ENCODE measurements at regions not wholly inside any gene's neighbourhood (a gene's known extent, or its start where the extent isn't known, plus 50 kb on each side); places are given as distances from the start of the nearest gene placed in this dataset.

DNA sequence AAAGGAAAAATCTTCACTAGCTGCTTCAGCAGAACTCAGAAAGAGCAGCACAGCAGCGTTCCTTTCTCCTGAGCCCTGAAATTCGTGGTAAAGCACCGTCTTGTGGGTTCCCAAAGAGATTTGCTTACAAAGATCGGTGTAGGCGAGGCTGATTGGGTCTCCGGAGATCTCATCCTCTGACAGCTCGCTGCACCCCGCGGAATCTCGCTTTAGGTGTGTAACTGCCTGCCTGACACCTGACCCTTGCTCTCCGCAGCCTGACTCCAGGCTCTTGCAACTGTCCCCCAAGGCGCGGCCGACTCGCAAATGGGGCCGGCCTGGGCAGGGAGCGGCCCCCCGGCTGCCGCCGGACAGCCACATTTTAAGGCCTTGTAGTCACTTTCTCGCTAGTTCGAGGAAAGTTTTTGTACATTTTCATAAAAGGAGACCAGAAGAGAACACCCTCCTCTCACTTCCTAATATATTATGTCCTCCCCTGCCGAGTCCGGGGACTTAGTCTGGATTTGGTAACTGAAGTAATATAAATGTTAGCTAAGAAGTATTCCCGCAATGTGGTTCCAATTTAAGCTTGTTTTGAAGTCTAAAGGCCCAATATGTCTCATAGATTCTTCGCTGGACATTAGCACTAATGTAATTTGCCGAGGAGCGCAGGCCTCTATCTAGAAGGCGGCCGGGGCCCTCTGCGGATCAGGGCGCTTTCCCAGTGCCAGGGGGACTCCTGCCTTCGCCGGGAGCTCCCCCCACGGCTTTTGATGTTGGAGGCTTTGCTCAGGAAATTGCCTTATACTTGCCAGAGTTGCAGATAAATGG lies 177.3 kb upstream of the CDKN3 start:
- Histone ChIP-seq H2BK5ac (ENCODE audit: low read length) (peak overlapping the region; percentile 27), H3K79me2 (ENCODE audit: control insufficient read depth, insufficient read depth, low read length) (no peaks in the 10 kb centered on the region), H3K27me3 (ENCODE audit: insufficient read depth, low read length, poor library complexity) (peaks cover 6% of the 10 kb centered on the region), H3K23ac (ENCODE audit: low read length) (no peak overlapping the region), H3K56ac (ENCODE audit: low read length) (peak overlapping the region; percentile 65), H3K27ac (ENCODE audit: low read depth, low read length) (peak overlapping the region; percentile 33), H3K4me1 (ENCODE audit: control insufficient read depth, low read depth, low read length) (peaks cover 6% of the 10 kb centered on the region), H3K18ac (ENCODE audit: low read length) (peak overlapping the region; percentile 31), H4K8ac (ENCODE audit: low read depth, low read length) (no peak overlapping the region), H4K5ac (ENCODE audit: low read length) (no peak overlapping the region), H2AK5ac (ENCODE audit: low read length) (no peak overlapping the region), H3K4me3 (ENCODE audit: low read length) (no peak overlapping the region), H2BK120ac (ENCODE audit: low read depth, low read length) (no peak overlapping the region), H2BK15ac (replicated peaks; ENCODE audit: low read depth) (no peak overlapping the region), H3K4me2 (ENCODE audit: low read length) (peak overlapping the region; percentile 78), H3K4ac (ENCODE audit: low read depth, low read length) (peak overlapping the region; percentile 60), H3K9ac (ENCODE audit: low read length) (peak overlapping the region; percentile 57), H3K36me3 (ENCODE audit: control insufficient read depth, insufficient read depth, low read length) (no peaks in the 10 kb centered on the region), H3K79me1 (ENCODE audit: low read length) (no peaks in the 10 kb centered on the region)
- peak; percentile 63 for DNase-seq
- WGBS (ENCODE audit: extremely low coverage, insufficient coverage, low lambda C conversion rate): no CpG with 5 or more reads among the region's 35 CpGs

DNA sequence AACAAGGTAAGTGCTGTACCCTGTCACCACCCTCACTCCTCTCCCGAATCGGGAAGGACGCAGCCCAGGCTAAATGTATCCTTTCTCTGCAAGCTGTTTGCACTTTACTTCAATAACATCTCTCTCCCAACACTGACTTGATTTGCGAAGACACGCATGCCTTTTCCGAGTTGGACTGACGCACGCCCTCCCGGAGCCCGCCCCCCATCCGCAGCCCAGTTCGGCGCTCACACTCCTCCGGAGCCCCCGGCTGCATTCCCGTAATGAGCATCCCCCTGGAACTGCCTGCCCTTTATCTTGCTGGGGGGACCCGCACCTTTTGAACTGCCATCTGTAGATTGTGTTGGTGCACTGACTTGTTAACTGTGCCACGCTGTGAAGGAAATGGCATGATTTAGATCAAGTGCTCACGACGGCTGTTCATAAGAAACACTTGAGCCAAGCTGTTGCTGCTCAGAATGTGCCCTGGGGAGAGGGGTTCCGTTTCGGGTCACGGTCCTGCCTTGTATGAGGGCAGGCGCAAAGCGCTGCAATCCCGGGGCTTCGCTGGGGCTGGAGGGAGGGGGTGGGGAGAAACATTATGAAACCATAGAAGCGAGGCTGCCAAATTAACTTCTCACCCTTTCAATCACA lies 176.6 kb upstream of the CDKN3 start:
- no peaks in the 10 kb centered on the region for H3K79me1 ChIP-seq (ENCODE audit: low read length)
- H3K36me3 ChIP-seq (ENCODE audit: control insufficient read depth, insufficient read depth, low read length): no peaks in the 10 kb centered on the region
- H2BK15ac ChIP-seq (replicated peaks; ENCODE audit: low read depth): no peak overlapping the region
- H3K4ac ChIP-seq (ENCODE audit: low read depth, low read length): no peak overlapping the region
- H3K79me2 ChIP-seq (ENCODE audit: control insufficient read depth, insufficient read depth, low read length): no peaks in the 10 kb centered on the region
- H3K27ac ChIP-seq (ENCODE audit: low read depth, low read length): peak overlapping the region; percentile 33
- peak overlapping the region; percentile 65 for H3K56ac ChIP-seq (ENCODE audit: low read length)
- H3K23ac ChIP-seq (ENCODE audit: low read length): peak overlapping the region; percentile 31
- H2BK120ac ChIP-seq (ENCODE audit: low read depth, low read length): no peak overlapping the region
- no peak overlapping the region for H4K5ac ChIP-seq (ENCODE audit: low read length)
- H2BK5ac ChIP-seq (ENCODE audit: low read length): no peak overlapping the region
- peaks cover 6% of the 10 kb centered on the region for H3K4me1 ChIP-seq (ENCODE audit: control insufficient read depth, low read depth, low read length)
- peak; percentile 89 for DNase-seq
- H4K8ac ChIP-seq (ENCODE audit: low read depth, low read length): no peak overlapping the region
- peak overlapping the region; percentile 31 for H3K18ac ChIP-seq (ENCODE audit: low read length)
- no CpG with 5 or more reads among the region's 28 CpGs for WGBS (ENCODE audit: extremely low coverage, insufficient coverage, low lambda C conversion rate)
- peaks cover 6% of the 10 kb centered on the region for H3K27me3 ChIP-seq (ENCODE audit: insufficient read depth, low read length, poor library complexity)
- peak overlapping the region; percentile 57 for H3K9ac ChIP-seq (ENCODE audit: low read length)
- no peak overlapping the region for H2AK5ac ChIP-seq (ENCODE audit: low read length)
- peak overlapping the region; percentile 20 for H3K4me3 ChIP-seq (ENCODE audit: low read length)
- H3K4me2 ChIP-seq (ENCODE audit: low read length): peak overlapping the region; percentile 78

DNA sequence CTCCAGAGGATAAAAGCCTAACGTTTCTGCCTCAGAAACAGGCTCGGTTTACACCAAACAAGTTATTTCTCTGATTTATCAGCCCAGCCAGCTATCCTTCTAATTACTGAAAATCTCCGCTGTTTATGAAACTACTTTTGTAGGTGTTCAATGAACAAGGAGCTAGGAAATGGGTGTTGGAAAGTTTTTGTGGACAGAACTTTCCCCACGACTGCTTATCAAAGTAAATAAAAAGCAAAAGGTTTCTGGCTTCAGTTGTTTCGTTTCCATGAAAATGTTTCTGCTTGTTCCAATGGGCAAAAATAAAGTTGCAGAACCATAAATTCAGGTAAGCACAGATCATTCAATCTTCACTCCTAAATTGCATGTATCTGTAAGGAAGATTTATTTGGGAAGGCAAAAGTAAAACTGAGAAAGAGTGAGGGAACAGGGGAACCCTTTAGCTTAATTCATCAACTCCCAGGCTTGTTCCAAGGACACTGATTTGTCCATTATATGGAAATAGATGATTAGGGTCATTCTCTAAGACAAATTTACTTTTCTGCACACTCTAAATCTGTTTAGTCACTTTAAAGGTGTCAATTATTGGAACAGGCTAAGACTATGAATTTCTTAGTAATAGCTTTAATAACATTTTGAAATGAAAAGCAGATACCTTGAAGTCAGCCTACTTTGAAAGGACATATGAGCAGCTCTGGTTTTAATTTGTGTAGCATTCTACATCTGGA lies 175.9 kb upstream of the CDKN3 start:
- H3K79me1 ChIP-seq (ENCODE audit: low read length): no peaks in the 10 kb centered on the region
- H2BK5ac ChIP-seq (ENCODE audit: low read length): no peak overlapping the region
- H2AK5ac ChIP-seq (ENCODE audit: low read length): no peak overlapping the region
- WGBS (ENCODE audit: extremely low coverage, insufficient coverage, low lambda C conversion rate): no CpG with 5 or more reads among the region's 5 CpGs
- no peak overlapping the region for H4K8ac ChIP-seq (ENCODE audit: low read depth, low read length)
- no peak overlapping the region for H3K4ac ChIP-seq (ENCODE audit: low read depth, low read length)
- no peak overlapping the region for H3K18ac ChIP-seq (ENCODE audit: low read length)
- H4K5ac ChIP-seq (ENCODE audit: low read length): no peak overlapping the region
- peak overlapping the region; percentile 65 for H3K56ac ChIP-seq (ENCODE audit: low read length)
- no peaks in the 10 kb centered on the region for H3K79me2 ChIP-seq (ENCODE audit: control insufficient read depth, insufficient read depth, low read length)
- H3K4me1 ChIP-seq (ENCODE audit: control insufficient read depth, low read depth, low read length): peaks cover 6% of the 10 kb centered on the region
- no peak overlapping the region for H2BK120ac ChIP-seq (ENCODE audit: low read depth, low read length)
- H3K27ac ChIP-seq (ENCODE audit: low read depth, low read length): no peak overlapping the region
- H3K23ac ChIP-seq (ENCODE audit: low read length): no peak overlapping the region
- peak overlapping the region; percentile 34 for H3K9ac ChIP-seq (ENCODE audit: low read length)
- peaks cover 6% of the 10 kb centered on the region for H3K27me3 ChIP-seq (ENCODE audit: insufficient read depth, low read length, poor library complexity)
- peak overlapping the region; percentile 22 for H2BK15ac ChIP-seq (replicated peaks; ENCODE audit: low read depth)
- no peaks in the 10 kb centered on the region for H3K36me3 ChIP-seq (ENCODE audit: control insufficient read depth, insufficient read depth, low read length)
- no peak overlapping the region for H3K4me3 ChIP-seq (ENCODE audit: low read length)
- no peak for DNase-seq
- peak overlapping the region; percentile 78 for H3K4me2 ChIP-seq (ENCODE audit: low read length)

DNA sequence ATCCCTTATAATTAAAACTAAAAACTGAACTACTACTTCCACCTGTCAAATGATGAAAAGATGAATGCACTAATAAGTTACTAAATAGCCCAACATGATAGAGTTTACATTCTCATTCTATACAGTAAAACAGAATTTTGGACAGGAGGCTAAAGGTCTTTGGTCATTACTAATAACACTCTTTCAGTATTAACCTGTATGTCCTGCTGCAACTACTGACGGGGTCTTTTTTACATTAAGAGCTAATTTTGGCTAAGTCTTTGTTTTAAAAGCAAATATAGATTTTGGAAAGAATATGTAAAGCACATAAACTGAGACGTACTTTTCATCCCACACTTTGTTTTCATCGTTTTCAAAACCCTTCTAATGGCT lies 175.4 kb upstream of the CDKN3 start:
- no peak overlapping the region for H3K9ac ChIP-seq (ENCODE audit: low read length)
- no peak overlapping the region for H3K27ac ChIP-seq (ENCODE audit: low read depth, low read length)
- H3K56ac ChIP-seq (ENCODE audit: low read length): no peak overlapping the region
- no peak overlapping the region for H3K4ac ChIP-seq (ENCODE audit: low read depth, low read length)
- H2AK5ac ChIP-seq (ENCODE audit: low read length): no peak overlapping the region
- H4K8ac ChIP-seq (ENCODE audit: low read depth, low read length): no peak overlapping the region
- H2BK15ac ChIP-seq (replicated peaks; ENCODE audit: low read depth): no peak overlapping the region
- WGBS (ENCODE audit: extremely low coverage, insufficient coverage, low lambda C conversion rate): no CpG with 5 or more reads among the region's 3 CpGs
- H2BK120ac ChIP-seq (ENCODE audit: low read depth, low read length): no peak overlapping the region
- no peaks in the 10 kb centered on the region for H3K79me2 ChIP-seq (ENCODE audit: control insufficient read depth, insufficient read depth, low read length)
- no peak overlapping the region for H3K23ac ChIP-seq (ENCODE audit: low read length)
- no peak for DNase-seq
- peaks cover 6% of the 10 kb centered on the region for H3K4me1 ChIP-seq (ENCODE audit: control insufficient read depth, low read depth, low read length)
- H3K27me3 ChIP-seq (ENCODE audit: insufficient read depth, low read length, poor library complexity): peaks cover 6% of the 10 kb centered on the region
- no peak overlapping the region for H2BK5ac ChIP-seq (ENCODE audit: low read length)
- H3K4me3 ChIP-seq (ENCODE audit: low read length): no peak overlapping the region
- no peak overlapping the region for H3K18ac ChIP-seq (ENCODE audit: low read length)
- H3K36me3 ChIP-seq (ENCODE audit: control insufficient read depth, insufficient read depth, low read length): no peaks in the 10 kb centered on the region
- H3K4me2 ChIP-seq (ENCODE audit: low read length): no peak overlapping the region
- no peaks in the 10 kb centered on the region for H3K79me1 ChIP-seq (ENCODE audit: low read length)
- H4K5ac ChIP-seq (ENCODE audit: low read length): no peak overlapping the region

DNA sequence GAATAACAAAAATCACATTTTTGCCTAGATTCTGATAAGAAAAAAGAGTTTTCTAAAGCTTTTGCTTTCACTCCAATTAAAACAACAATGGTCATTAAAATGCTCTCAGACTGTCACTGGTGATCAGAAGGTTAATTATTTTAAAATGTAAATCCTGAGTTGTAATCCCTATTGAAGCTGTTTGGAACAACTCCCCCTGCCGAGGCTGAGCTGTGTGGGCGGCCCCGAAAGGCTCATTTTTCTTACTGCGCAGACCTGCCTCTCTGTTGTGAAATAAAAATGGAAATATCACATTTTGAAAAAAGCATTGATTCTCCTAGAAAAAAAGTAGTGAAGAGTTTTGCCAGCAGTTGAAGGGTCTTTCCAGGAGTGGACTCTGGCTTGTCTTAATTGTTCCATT lies 174.8 kb upstream of the CDKN3 start:
- H3K4me3 ChIP-seq (ENCODE audit: low read length): no peak overlapping the region
- WGBS (ENCODE audit: extremely low coverage, insufficient coverage, low lambda C conversion rate): no CpG with 5 or more reads among the region's 4 CpGs
- H4K5ac ChIP-seq (ENCODE audit: low read length): no peak overlapping the region

More for the DNA sequence above, 174.8 kb upstream of the CDKN3 start:
- no peak overlapping the region for H2AK5ac ChIP-seq (ENCODE audit: low read length)
- H2BK5ac ChIP-seq (ENCODE audit: low read length): no peak overlapping the region
- peaks cover 6% of the 10 kb centered on the region for H3K27me3 ChIP-seq (ENCODE audit: insufficient read depth, low read length, poor library complexity)
- no peak overlapping the region for H3K27ac ChIP-seq (ENCODE audit: low read depth, low read length)
- H3K4me2 ChIP-seq (ENCODE audit: low read length): no peak overlapping the region
- H3K9ac ChIP-seq (ENCODE audit: low read length): no peak overlapping the region
- no peak for DNase-seq
- no peaks in the 10 kb centered on the region for H3K79me2 ChIP-seq (ENCODE audit: control insufficient read depth, insufficient read depth, low read length)
- H2BK15ac ChIP-seq (replicated peaks; ENCODE audit: low read depth): no peak overlapping the region
- H3K4ac ChIP-seq (ENCODE audit: low read depth, low read length): no peak overlapping the region
- H3K18ac ChIP-seq (ENCODE audit: low read length): no peak overlapping the region
- no peak overlapping the region for H2BK120ac ChIP-seq (ENCODE audit: low read depth, low read length)
- H3K4me1 ChIP-seq (ENCODE audit: control insufficient read depth, low read depth, low read length): peaks cover 6% of the 10 kb centered on the region
- H3K23ac ChIP-seq (ENCODE audit: low read length): no peak overlapping the region
- H3K56ac ChIP-seq (ENCODE audit: low read length): no peak overlapping the region
- H4K8ac ChIP-seq (ENCODE audit: low read depth, low read length): no peak overlapping the region
- no peaks in the 10 kb centered on the region for H3K36me3 ChIP-seq (ENCODE audit: control insufficient read depth, insufficient read depth, low read length)
- H3K79me1 ChIP-seq (ENCODE audit: low read length): no peaks in the 10 kb centered on the region
